HCT116 (cell line): ENCODE measurements at regions not wholly inside any gene's neighbourhood (a gene's known extent, or its start where the extent isn't known, plus 50 kb on each side); places are given as distances from the start of the nearest gene placed in this dataset.

Source experiments
- ATAC-seq: fragments of 200-7000 bp; cut with Tn5 transposase; 2 replicates; pipeline ENCODE4 v1.9.1; 2020; ENCODE audit warnings: mild to moderate bottlenecking, moderate library complexity
- BruUV-seq: library from RNA; stranded (reverse); fragments of 400-500 nt; replicated peaks from 2 replicates; lab custom pipeline; 2021; lab: Mats Ljungman, UMichigan
- CTCF ChIA-PET: fragments of 300-600 bp; sonication (Branson Sonifier 250); formaldehyde crosslinking; loops from one replicate; lab custom pipeline; 2021; ENCODE audit warnings: antibody characterized with exemption; lab: Charles Lee
- POLR2A ChIA-PET: fragments of 300-600, 350-600 bp; sonication (Branson Sonifier 250); formaldehyde crosslinking; loops from one replicate; lab custom pipeline; 2021; ENCODE audit warnings: antibody characterized with exemption; lab: Charles Lee
- RAD21 ChIA-PET, 2 experiments: fragments of 300-600 bp; sonication (Branson Sonifier 250); formaldehyde crosslinking; loops; one replicate each; lab custom pipeline; 2023; ENCODE audit warnings: low total read pairs in 2 of 2; ENCODE audit not compliant: uncharacterized antibody in 2 of 2, unreplicated experiment in 2 of 2, low non-redundant PET in 1 of 2; lab: Charles Lee
- DNase-seq: peaks from one replicate; pipeline ENCODE4 v3.0.0-alpha.2; 2010; ENCODE audit warnings: low read depth, low spot score
- H2AFZ ChIP-seq: fragments of 200-600 bp; shearing (Covaris generic), sonication (generic); 2 replicates; pipeline ENCODE4 v1.6.1; 2017; ENCODE audit warnings: low read depth, mixed run types, mixed read lengths, antibody characterized with exemption, low read length; ENCODE audit not compliant: poor library complexity, severe bottlenecking
- H3K27ac ChIP-seq: 2 replicates; pipeline ENCODE4 v1.5.1; 2012; ENCODE audit warnings: low read depth, low read length
- H3K27me3 ChIP-seq: fragments of 200-600 bp; sonication (generic); 2 replicates; pipeline ENCODE4 v1.6.1; 2016; ENCODE audit warnings: mixed run types, low read length, mixed read lengths; ENCODE audit not compliant: insufficient read depth
- H3K36me3 ChIP-seq, 2 experiments: fragments of 200-500 bp in 1 of 2; fragments of 200-600 bp in 1 of 2; sonication (Bioruptor generic) in 1 of 2; sonication (generic) in 1 of 2; 2 replicates each; pipeline versions ENCODE4 v1.5.1 to v1.6.1; 2014 to 2016; ENCODE audit warnings: low read length in 2 of 2, inconsistent platforms in 1 of 2, mixed read lengths in 1 of 2, mixed run types in 1 of 2; ENCODE audit not compliant: insufficient read depth in 2 of 2, control insufficient read depth in 1 of 2
- H3K4me1 ChIP-seq, 2 experiments: fragments of 200-600 bp in 1 of 2; sonication (generic) in 1 of 2; 2 replicates each; pipeline versions ENCODE4 v1.5.1 to v1.6.1; 2012 to 2017; ENCODE audit warnings: low read length in 2 of 2, inconsistent platforms in 1 of 2, mild to moderate bottlenecking in 1 of 2, mixed read lengths in 1 of 2, mixed run types in 1 of 2, moderate library complexity in 1 of 2; ENCODE audit not compliant: insufficient read depth in 2 of 2, control insufficient read depth in 1 of 2
- H3K4me2 ChIP-seq: fragments of 200-600 bp; sonication (generic); 2 replicates; pipeline ENCODE4 v1.6.1; 2017; ENCODE audit warnings: mixed run types, low read length, mixed read lengths
- H3K4me3 ChIP-seq, 2 experiments: fragments of 200-600 bp in 1 of 2; sonication (generic) in 1 of 2; replicated peaks in 1 of 2; 2 replicates each; pipeline ENCODE4 v1.5.1; 2011 to 2016; ENCODE audit warnings: low read length in 2 of 2, control low read depth in 1 of 2, low read depth in 1 of 2, mild to moderate bottlenecking in 1 of 2, mixed read lengths in 1 of 2, mixed run types in 1 of 2
- H3K79me2 ChIP-seq: fragments of 200-600 bp; sonication (generic); 2 replicates; pipeline ENCODE4 v1.6.1; 2017; ENCODE audit warnings: mild to moderate bottlenecking, mixed run types, low read length, moderate library complexity, mixed read lengths; ENCODE audit not compliant: insufficient read depth
- H3K9ac ChIP-seq: fragments of 200-600 bp; sonication (generic); 2 replicates; pipeline ENCODE4 v1.6.1; 2016; ENCODE audit warnings: low read length, mixed read lengths
- H3K9me2 ChIP-seq: fragments of 200-600 bp; sonication (generic), shearing (Covaris generic); 2 replicates; pipeline ENCODE4 v1.6.1; 2017; ENCODE audit warnings: mixed run types, mild to moderate bottlenecking, moderate library complexity; ENCODE audit not compliant: insufficient read depth
- H3K9me3 ChIP-seq, 2 experiments: fragments of 200-500 bp in 1 of 2; fragments of 200-600 bp in 1 of 2; sonication (Bioruptor generic) in 1 of 2; sonication (generic) in 1 of 2; 2 replicates each; pipeline ENCODE4 v1.6.1; 2014 to 2017; ENCODE audit warnings: low read length in 2 of 2, mixed read lengths in 2 of 2, inconsistent platforms in 1 of 2, low read depth in 1 of 2, mild to moderate bottlenecking in 1 of 2, mixed run types in 1 of 2, moderate library complexity in 1 of 2; ENCODE audit not compliant: control insufficient read depth in 1 of 2, insufficient read depth in 1 of 2
- H4K20me1 ChIP-seq: fragments of 200-600 bp; sonication (generic), shearing (Covaris generic); 2 replicates; pipeline ENCODE4 v1.6.1; 2017; ENCODE audit warnings: mixed run types, mild to moderate bottlenecking, moderate library complexity; ENCODE audit not compliant: insufficient read depth
- ATF3 ChIP-seq: IDR thresholded peaks from 2 replicates; pipeline ENCODE4 v1.6.1; 2012
- CEBPB ChIP-seq: IDR thresholded peaks from 2 replicates; pipeline ENCODE4 v1.6.1; 2012; ENCODE audit warnings: low read depth
- CTCF ChIP-seq, 3 experiments: fragments of 200-600 bp in 1 of 3; sonication (generic) in 1 of 3; IDR thresholded peaks in 2 of 3; conservative IDR thresholded peaks in 1 of 3; 2 replicates each; pipeline ENCODE4 v1.5.1; 2012 to 2017; ENCODE audit warnings: low read depth in 2 of 3, low read length in 2 of 3, antibody characterized with exemption in 1 of 3, borderline replicate concordance in 1 of 3, control low read depth in 1 of 3, mild to moderate bottlenecking in 1 of 3, mixed read lengths in 1 of 3, mixed run types in 1 of 3, moderate library complexity in 1 of 3; ENCODE audit not compliant: insufficient read depth in 1 of 3
- EZH2 ChIP-seq: fragments of 200-600 bp; sonication (generic); IDR thresholded peaks from 2 replicates; pipeline ENCODE4 v1.6.1; 2017; ENCODE audit warnings: antibody characterized with exemption, mixed run types
- FOSL1 ChIP-seq: IDR thresholded peaks from 2 replicates; pipeline ENCODE4 v1.6.1; 2012; ENCODE audit warnings: low read depth
- JUND ChIP-seq: IDR thresholded peaks from 2 replicates; pipeline ENCODE4 v1.6.1; 2012
- RAD21 ChIP-seq: IDR thresholded peaks from 2 replicates; pipeline ENCODE4 v1.6.1; 2012; ENCODE audit warnings: low read depth, mild to moderate bottlenecking
- REST ChIP-seq: IDR thresholded peaks from 2 replicates; pipeline ENCODE4 v1.6.1; 2012; ENCODE audit warnings: low read depth
- SIN3A ChIP-seq: IDR thresholded peaks from 2 replicates; pipeline ENCODE4 v1.6.1; 2012; ENCODE audit warnings: low read depth
- SP1 ChIP-seq: IDR thresholded peaks from 2 replicates; pipeline ENCODE4 v1.6.1; 2012; ENCODE audit warnings: low read depth
- TCF7L2 ChIP-seq: IDR thresholded peaks from 2 replicates; pipeline ENCODE4 v1.7.0; 2011; ENCODE audit warnings: borderline replicate concordance, inconsistent platforms; ENCODE audit not compliant: insufficient read depth, insufficient read length; ENCODE audit errors: extremely low read depth
- YY1 ChIP-seq: IDR thresholded peaks from 2 replicates; pipeline ENCODE4 v1.6.1; 2011; ENCODE audit warnings: low read length, low read depth, moderate library complexity, mild to moderate bottlenecking; ENCODE audit not compliant: insufficient replicate concordance; ENCODE audit errors: extremely low read depth
- intact Hi-C: fragments of 100-400 bp; cut with micrococcal nuclease; formaldehyde crosslinking; loops from 2 replicates; pipeline ENCODE4 v1.10.0; 2022

GRCh38 chr12:91983935-91984334 lies 161.7 kb downstream of the BTG1 start:
- Histone ChIP-seq H3K4me3 (no peak overlapping the region), H3K27ac (no peak overlapping the region), H3K36me3 (no peaks in the 10 kb centered on the region), H3K79me2 (no peaks in the 10 kb centered on the region), H4K20me1 (no peaks in the 10 kb centered on the region), H3K9me2 (no peaks in the 10 kb centered on the region), H3K9ac (no peak overlapping the region), H3K4me1 (no peaks in the 10 kb centered on the region), H3K27me3 (no peaks in the 10 kb centered on the region), H2AFZ (no peak overlapping the region), H3K9me3 (no peaks in the 10 kb centered on the region), H3K4me2 (no peak overlapping the region)
- ChIA-PET POLR2A (no interaction called here), RAD21 (no interaction called here), CTCF (no interaction called here)
- no peak for DNase-seq
- TF ChIP-seq SP1 (no peak), ATF3 (no peak), TCF7L2 (no peak), CTCF (IDR thresholded peaks at IDR 0.05 in 2 of 3, conservative IDR thresholded peaks at IDR 0.05 in 1 of 3; ENCODE audit: borderline replicate concordance in 1 of 3, insufficient read depth in 1 of 3, low read depth in 2 of 3, low read length in 2 of 3) (no peak), YY1 (no peak), SIN3A (no peak), CEBPB (no peak), FOSL1 (no peak), JUND (no peak), RAD21 (no peak), REST (no peak), EZH2 (no peak)
- no peak for ATAC-seq
- no TSS peak for BruUV-seq
- intact Hi-C loops, result no loop called here
